HUES6 (cell line): ENCODE measurements at regions not wholly inside any gene's neighbourhood (a gene's known extent, or its start where the extent isn't known, plus 50 kb on each side); places are given as distances from the start of the nearest gene placed in this dataset.

Source experiments
- H3K27ac ChIP-seq: 2 replicates; pipeline ENCODE4 v1.7.0; 2013; ENCODE audit warnings: low read depth, mild to moderate bottlenecking, low read length, inconsistent platforms
- H3K27me3 ChIP-seq: 2 replicates; pipeline ENCODE4 v1.6.1; 2013; ENCODE audit warnings: low read length; ENCODE audit not compliant: control insufficient read depth, insufficient read depth
- H3K36me3 ChIP-seq: 2 replicates; pipeline ENCODE4 v1.6.1; 2013; ENCODE audit warnings: low read length; ENCODE audit not compliant: control insufficient read depth, insufficient read depth
- H3K4me1 ChIP-seq: 2 replicates; pipeline ENCODE4 v1.6.1; 2013; ENCODE audit warnings: low read length; ENCODE audit not compliant: control insufficient read depth, insufficient read depth
- H3K4me3 ChIP-seq: 2 replicates; pipeline ENCODE4 v1.5.1; 2013; ENCODE audit warnings: low read depth, low read length
- H3K9ac ChIP-seq: one replicate; pipeline ENCODE4 v1.6.1; 2013; ENCODE audit warnings: mild to moderate bottlenecking, low read length
- H3K9me3 ChIP-seq: 2 replicates; pipeline ENCODE4 v1.6.1; 2013; ENCODE audit warnings: low read depth, low read length; ENCODE audit not compliant: control insufficient read depth, insufficient read depth

GRCh38 chr13:107407074-107407473 is 808.3 kb downstream of the LIG4 start:
- Histone ChIP-seq H3K27me3 (no peaks in the 10 kb centered on the region), H3K9ac (no peak overlapping the region), H3K27ac (no peak overlapping the region), H3K36me3 (no peaks in the 10 kb centered on the region), H3K4me1 (no peaks in the 10 kb centered on the region), H3K9me3 (peaks cover 3% of the 10 kb centered on the region; the same call in 1 of the 2 replicates), H3K4me3 (no peak overlapping the region)

DNA sequence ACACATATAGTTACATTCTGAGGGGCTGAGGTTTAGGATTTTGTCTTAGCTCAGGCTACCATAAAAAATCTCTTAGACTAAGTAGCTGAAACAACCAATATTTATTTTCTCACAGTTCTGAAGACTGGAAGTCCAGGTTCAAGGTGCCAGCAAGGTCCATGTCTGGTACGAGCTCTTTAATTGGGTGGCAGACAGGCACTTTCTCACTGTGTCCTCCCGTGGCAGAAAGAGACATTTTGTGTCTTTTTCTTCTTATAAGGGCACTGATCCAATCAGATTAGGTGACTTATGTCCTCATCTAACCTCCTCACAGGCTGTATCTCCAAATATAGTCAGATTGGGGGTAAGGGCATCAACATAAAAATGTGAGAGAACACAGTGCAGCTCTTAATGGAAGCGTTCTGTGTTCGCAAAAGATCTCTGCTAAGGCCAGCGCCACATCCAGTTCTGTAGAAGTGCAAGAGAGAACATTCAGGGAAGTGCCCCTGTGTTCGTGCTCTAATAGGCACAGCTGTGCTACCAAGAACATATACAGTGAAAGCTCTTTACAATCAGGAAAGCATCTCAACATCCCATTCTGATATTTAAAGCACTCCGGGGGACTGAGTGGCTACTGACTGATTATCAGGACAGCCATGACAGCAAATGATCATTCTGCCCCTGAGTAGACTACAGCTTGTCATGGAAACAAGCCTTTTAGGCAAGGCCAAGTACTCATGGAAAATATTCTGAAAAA is 819.2 kb downstream of the LIG4 start:
- H3K4me1 ChIP-seq = no peaks in the 10 kb centered on the region
- no peak overlapping the region for H3K9ac ChIP-seq
- no peak overlapping the region for H3K4me3 ChIP-seq
- H3K9me3 ChIP-seq = no peaks in the 10 kb centered on the region
- H3K36me3 ChIP-seq = no peaks in the 10 kb centered on the region
- H3K27ac ChIP-seq = no peak overlapping the region
- H3K27me3 ChIP-seq = no peaks in the 10 kb centered on the region

GRCh38 chr13:107392205-107392604 is 823.1 kb downstream of the LIG4 start:
- Histone ChIP-seq H3K27me3 (no peaks in the 10 kb centered on the region), H3K4me1 (peaks cover 5% of the 10 kb centered on the region; the same call in 1 of the 2 replicates)

DNA sequence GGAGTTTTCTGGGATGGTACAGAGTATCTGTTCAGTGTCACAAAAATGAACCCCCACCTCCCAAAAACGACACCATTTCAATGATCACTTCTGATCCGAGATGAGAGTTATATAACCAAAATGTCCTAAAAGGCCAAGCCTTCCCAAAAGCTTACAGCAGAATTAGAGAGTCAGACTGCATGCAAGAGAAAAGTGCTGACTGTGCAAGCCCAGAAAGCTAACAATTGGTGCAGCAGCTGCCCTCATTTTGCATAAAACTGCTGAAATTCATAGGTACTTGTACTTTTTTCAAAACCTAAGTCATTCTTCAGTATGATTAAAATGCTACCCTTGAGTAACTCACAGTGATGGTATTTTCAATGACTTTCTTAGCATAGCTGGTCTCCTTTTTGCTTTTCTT is 819.6 kb upstream of the ARGLU1 start:
- Histone ChIP-seq H3K9me3 (no peaks in the 10 kb centered on the region), H3K4me3 (no peak overlapping the region), H3K4me1 (peaks cover 6% of the 10 kb centered on the region; the same call in 1 of the 2 replicates), H3K27me3 (no peaks in the 10 kb centered on the region), H3K36me3 (no peaks in the 10 kb centered on the region), H3K27ac (no peak overlapping the region), H3K9ac (no peak overlapping the region)

More at GRCh38 chr13:107392205-107392604, 823.1 kb downstream of the LIG4 start:
- Histone ChIP-seq H3K9me3 (no peaks in the 10 kb centered on the region), H3K36me3 (no peaks in the 10 kb centered on the region), H3K9ac (no peak overlapping the region), H3K4me3 (no peak overlapping the region), H3K27ac (no peak overlapping the region)

- no peaks in the 10 kb centered on the region for H3K36me3 ChIP-seq
- no peak overlapping the region for H3K4me3 ChIP-seq
- no peaks in the 10 kb centered on the region for H3K27me3 ChIP-seq
- no peaks in the 10 kb centered on the region for H3K9me3 ChIP-seq
- H3K27ac ChIP-seq = no peak overlapping the region
- H3K9ac ChIP-seq = no peak overlapping the region
- no peaks in the 10 kb centered on the region for H3K4me1 ChIP-seq
Measured at GRCh38 chr13:107379407-107380155, 811.6 kb upstream of the ARGLU1 start.

GRCh38 chr13:107376341-107377125 is 808.6 kb upstream of the ARGLU1 start:
- Histone ChIP-seq H3K27me3 (no peaks in the 10 kb centered on the region), H3K36me3 (no peaks in the 10 kb centered on the region), H3K27ac (no peak overlapping the region)

GRCh38 chr13:107375701-107376340 is 807.9 kb upstream of the ARGLU1 start:
- Histone ChIP-seq H3K4me1 (0 out of 2 replicates have a peak, but pooled peaks cover 3% of the 10 kb centered on the region), H3K27me3 (no peaks in the 10 kb centered on the region), H3K9ac (no peak overlapping the region), H3K9me3 (no peaks in the 10 kb centered on the region), H3K27ac (no peak overlapping the region), H3K4me3 (no peak overlapping the region), H3K36me3 (no peaks in the 10 kb centered on the region)

More at GRCh38 chr13:107376341-107377125, 808.6 kb upstream of the ARGLU1 start:
- no peak overlapping the region for H3K4me3 ChIP-seq
- H3K9me3 ChIP-seq = no peaks in the 10 kb centered on the region
- 0 out of 2 replicates have a peak, but pooled peaks cover 1% of the 10 kb centered on the region for H3K4me1 ChIP-seq
- H3K9ac ChIP-seq = no peak overlapping the region

- Histone ChIP-seq H3K27ac (no peak overlapping the region), H3K4me1 (peaks cover 7% of the 10 kb centered on the region; the same call in 1 of the 2 replicates), H3K9me3 (no peaks in the 10 kb centered on the region)
Measured at GRCh38 chr13:107374038-107374437, 806.1 kb upstream of the ARGLU1 start.

GRCh38 chr13:107373551-107373950 is 805.6 kb upstream of the ARGLU1 start:
- no peaks in the 10 kb centered on the region for H3K27me3 ChIP-seq
- H3K4me1 ChIP-seq = peaks cover 7% of the 10 kb centered on the region; the same call in 1 of the 2 replicates
- no peaks in the 10 kb centered on the region for H3K36me3 ChIP-seq
- H3K9me3 ChIP-seq = no peaks in the 10 kb centered on the region
- no peak overlapping the region for H3K27ac ChIP-seq
- H3K9ac ChIP-seq = no peak overlapping the region
- H3K4me3 ChIP-seq = no peak overlapping the region

More at GRCh38 chr13:107374038-107374437, 806.1 kb upstream of the ARGLU1 start:
- H3K27me3 ChIP-seq = no peaks in the 10 kb centered on the region
- no peak overlapping the region for H3K9ac ChIP-seq
- no peaks in the 10 kb centered on the region for H3K36me3 ChIP-seq
- H3K4me3 ChIP-seq = no peak overlapping the region

DNA sequence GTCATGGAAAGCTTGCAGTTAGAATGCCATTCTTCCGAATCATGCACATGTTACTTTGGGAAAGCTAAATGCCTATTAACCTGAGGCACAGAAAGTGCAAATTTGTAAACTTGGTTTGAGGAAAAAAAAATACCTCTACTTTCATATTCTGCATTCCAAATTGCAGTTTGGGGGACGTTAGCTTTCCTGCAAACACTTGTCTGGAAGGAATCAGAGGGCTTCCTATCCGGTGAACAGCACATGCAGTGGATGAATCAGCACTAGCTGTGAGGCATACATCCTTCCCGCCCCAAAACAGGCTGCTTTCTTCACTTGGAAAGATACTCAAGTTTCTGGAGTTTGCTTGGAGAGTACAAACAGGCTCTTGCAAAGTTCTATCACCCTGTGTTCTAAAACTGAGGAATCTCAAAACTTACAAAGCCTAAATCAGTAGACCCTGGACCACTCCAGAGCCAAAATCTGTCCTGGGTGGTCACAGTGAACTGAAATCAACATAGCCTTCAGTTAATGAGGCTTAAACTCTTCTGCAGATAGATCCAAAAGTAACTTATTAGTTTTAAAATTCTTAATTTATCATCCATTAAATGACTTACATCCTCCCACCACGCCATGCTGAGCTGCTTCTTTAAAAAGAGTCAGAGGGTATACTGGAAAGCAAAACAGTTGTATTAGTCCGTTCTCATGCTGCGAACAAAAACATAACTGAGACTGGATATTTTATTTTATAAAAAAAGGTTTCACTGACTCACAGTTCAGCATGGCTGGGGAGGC is 802.3 kb upstream of the ARGLU1 start:
- H3K9me3 ChIP-seq = no peaks in the 10 kb centered on the region
- no peak overlapping the region for H3K27ac ChIP-seq
- peaks cover 7% of the 10 kb centered on the region; the same call in 1 of the 2 replicates for H3K4me1 ChIP-seq
- no peaks in the 10 kb centered on the region for H3K27me3 ChIP-seq
- H3K9ac ChIP-seq = no peak overlapping the region
- H3K36me3 ChIP-seq = no peaks in the 10 kb centered on the region
- H3K4me3 ChIP-seq = no peak overlapping the region
